HG03439 (cell line): ENCODE measurements at regions not wholly inside any gene's neighbourhood (a gene's known extent, or its start where the extent isn't known, plus 50 kb on each side); places are given as distances from the start of the nearest gene placed in this dataset.

Source experiments
- ATAC-seq: cut with Tn5 transposase; IDR thresholded peaks from one replicate; pipeline ENCODE4 v1.9.1; 2021; ENCODE audit warnings: mild to moderate bottlenecking, moderate library complexity; ENCODE audit not compliant: unreplicated experiment

DNA sequence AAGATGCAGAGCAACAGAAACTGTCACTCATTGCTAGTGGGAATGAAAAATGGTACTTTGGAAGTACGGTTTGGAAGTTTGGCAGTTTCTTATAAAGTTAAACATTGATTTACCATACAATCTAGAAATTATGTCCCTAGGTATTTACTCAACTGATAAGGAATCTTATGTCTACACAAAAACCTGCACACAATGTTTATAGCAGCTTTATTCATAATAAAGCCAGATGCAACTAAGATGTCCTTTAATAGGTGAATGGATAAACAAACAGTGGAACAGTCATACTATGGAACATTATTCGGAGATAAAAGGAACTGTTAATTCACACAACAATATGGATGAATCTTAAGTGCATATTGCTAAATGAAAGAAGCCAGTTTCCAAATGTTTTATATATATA, 96.2 kb upstream of the SIRPA start:
- no peak for ATAC-seq

DNA sequence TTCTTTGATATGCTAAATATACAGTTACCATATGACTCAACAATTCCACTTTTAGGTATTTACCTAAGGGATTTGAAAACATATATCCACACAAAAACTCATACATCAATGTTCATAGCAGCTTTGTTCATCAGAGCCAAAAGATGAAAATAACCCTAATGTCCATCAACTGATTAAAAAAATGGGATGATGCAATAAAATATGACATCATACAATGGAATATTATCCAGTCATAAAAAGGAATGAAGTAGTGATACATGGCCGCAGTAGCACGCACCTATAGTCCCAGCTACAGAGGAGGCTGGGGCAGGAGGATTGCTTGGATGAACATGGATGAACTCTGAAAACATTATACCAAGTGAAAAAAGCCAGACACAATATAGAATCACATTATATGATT, 101.4 kb upstream of the SIRPA start:
- no peak for ATAC-seq

DNA sequence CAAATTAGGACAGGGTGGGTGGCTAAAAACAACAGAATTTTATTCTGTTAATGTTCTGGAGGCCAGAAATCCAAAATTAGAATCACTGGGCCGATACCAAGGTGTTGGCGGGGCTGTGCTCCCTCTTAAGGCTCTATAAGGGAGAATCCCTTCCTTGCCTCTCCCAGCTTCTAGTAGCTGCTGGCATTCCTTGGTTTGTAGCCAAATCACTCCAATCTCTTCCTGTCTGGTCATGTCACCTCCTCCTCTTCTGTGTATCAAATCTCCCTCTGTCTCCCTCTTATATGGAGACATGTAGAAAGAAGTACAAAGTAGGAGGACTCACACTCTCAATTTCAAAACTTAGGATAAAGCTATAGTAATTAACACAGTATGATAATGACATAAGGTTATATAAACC, 102.9 kb upstream of the SIRPA start:
- no peak for ATAC-seq

DNA sequence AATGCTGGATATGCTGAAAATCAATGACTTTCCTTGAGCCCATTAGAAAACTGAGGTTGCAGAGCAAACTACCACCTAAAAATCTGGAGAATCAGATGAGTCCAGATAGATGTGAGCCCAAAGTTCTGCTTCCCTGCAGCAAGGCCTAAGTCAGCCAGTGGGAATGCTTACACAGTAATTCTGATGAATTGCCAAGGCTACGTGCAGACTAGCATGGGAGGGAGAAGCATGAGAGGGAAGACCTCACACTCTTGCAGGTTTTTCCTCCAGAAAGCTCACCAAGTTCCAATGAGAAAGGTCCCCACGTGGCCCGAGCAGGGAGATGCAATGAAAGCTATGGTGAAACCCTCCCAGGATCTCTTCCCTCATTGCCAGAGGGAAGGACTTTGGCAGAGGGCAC, 104.8 kb upstream of the SIRPA start:
- ATAC-seq: no peak

DNA sequence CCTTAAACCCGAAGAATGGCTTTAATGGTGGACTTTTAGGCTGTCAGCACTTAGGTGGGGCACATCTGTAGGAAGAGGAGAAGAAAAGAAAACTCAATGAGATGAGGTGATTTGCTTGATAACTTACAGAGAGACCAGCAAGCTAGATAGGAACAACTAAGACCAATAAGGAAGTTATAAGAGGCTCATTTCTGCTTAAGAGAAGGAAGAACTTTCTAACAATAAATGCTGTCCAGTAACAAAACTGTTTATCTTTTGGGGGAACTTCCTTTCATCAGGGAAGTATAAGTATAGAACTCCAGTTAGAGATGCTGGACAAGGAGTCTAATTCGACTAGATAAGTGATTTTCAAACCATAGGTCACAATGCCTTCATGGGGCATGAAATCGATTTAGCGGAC, 107.2 kb upstream of the SIRPA start:
- no peak for ATAC-seq

DNA sequence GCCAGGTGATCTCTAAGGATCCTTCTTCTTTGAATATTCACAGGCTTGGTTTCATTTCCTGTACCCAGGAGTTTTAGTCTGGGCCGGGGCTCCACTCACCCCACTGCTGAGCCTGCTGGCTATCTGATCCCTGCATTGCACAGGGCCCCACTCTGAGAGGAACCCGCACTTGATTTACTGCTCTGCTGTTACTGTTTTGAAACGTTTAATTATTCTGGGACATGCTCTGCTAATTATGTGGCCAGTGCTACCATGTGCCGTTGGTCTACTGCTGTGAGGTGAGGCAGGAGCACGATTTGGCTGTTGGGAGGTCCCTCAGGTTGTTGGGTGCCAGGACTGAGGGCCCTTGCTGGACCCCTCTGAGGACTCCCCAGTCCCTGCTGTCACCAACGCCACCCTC, 108.7 kb upstream of the SIRPA start:
- no peak for ATAC-seq

DNA sequence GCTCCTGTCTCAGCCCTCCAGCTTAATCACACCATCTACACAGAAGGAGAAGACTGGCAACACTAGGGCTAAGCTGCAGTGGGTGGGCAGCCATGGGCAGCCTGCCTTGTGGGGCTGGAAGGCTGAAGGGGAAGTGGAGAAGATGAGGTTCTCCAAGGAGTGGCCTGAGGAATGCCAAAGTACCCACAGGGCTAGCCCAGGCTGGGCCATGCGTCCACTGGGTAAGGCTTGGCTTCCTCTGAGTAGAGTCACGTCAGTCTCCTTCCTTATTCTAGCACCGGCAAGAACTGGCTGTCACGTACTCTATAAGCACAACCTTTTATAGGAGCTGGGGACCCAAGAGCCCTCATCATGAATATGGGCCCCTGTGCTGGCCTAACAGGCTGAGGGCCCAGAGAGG, 110.6 kb upstream of the SIRPA start:
- no peak for ATAC-seq

DNA sequence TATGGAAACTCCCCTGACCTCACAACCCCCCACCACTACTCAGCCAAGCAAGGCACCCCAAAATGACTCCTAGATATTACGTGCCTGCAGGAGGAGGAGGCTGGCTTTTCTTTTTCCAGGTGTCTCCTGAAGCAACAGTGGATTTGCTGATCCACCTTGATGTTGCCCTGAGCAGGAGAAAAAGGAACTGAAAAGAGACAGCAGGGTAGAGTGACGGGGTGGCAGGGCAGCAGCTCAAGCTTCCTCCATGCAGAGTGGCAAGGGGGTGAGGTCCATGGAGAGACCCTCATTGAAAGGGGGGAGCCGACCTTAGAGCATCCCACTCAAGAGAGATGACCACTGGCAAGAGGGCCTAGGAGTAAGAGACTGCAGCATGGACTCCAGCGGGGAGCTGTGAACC, 112.0 kb upstream of the SIRPA start:
- no peak for ATAC-seq

DNA sequence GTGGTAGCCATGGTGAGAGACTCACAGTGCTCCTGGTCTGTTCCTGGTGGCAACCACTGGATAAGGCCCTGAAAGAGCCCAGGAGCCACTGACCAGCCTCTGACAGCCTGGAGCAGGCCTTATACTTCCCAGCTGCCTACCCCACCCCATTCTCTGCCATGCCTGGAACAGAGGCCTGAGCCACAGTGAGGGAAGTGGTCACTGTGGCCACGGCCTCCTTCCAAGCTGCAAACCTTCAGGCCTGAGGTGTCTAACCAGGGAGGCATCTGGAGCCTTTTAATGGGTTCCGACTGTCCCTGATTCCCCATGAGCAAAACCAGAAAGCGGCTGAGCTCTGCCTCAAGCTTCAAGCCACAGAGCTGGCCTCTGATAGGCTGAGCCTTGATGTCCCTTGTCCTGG, 113.0 kb upstream of the SIRPA start:
- ATAC-seq: no peak

DNA sequence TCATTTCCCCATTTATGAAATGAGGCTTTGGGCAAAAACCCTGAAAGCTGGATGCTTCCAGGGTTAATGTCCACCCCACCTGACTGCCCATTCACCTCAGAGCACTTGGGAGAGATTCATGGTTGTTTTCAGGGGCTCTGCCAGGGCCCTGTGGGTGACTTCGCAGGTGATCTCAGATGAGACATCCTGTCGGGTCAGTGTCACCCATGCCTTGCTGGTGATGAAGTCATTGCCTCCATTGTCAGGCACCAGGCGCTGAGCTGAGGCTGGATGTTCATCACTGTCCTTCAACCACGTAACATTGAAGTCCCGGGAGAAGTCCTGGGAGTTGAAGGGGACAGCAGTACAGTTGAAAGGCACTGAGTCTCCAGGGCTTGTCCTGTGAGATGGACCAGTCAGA, 115.6 kb upstream of the SIRPA start:
- no peak for ATAC-seq

DNA sequence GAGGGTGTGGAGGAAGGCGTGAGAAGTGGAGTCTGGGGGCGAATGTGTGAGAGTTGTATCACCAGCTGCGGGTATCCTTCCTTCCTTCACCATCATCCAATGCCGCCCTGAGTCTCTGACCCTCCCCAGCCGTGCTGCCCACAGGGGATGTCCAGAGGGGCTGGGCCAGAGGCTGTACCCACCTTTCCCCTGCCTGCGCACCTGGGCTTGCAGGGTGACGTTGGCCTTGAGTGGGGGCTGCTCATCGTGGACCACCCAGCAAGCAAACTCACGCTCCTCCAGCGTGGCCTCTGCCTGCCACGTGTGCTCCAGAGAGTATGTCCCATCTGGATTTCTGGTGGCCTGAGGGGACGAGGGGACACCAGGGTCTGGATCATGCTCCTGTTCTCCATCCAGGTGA, 116.9 kb upstream of the SIRPA start:
- no peak for ATAC-seq

DNA sequence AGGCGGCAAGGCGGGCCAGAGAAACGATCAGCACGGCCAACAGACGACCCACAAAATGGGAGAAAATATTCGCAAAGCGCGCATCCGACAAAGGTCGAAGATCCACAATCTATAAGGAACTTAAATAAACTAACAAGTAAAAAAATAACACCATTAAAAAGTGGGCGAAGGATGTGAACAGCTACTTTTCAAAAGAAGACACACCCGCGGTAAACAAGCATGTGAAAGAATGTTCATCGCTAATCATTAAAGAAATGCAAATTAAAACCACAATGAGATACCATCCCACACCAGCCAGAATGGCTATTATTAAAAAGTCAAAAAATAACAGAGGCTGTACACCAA, 117.8 kb upstream of the SIRPA start:
- no peak for ATAC-seq

DNA sequence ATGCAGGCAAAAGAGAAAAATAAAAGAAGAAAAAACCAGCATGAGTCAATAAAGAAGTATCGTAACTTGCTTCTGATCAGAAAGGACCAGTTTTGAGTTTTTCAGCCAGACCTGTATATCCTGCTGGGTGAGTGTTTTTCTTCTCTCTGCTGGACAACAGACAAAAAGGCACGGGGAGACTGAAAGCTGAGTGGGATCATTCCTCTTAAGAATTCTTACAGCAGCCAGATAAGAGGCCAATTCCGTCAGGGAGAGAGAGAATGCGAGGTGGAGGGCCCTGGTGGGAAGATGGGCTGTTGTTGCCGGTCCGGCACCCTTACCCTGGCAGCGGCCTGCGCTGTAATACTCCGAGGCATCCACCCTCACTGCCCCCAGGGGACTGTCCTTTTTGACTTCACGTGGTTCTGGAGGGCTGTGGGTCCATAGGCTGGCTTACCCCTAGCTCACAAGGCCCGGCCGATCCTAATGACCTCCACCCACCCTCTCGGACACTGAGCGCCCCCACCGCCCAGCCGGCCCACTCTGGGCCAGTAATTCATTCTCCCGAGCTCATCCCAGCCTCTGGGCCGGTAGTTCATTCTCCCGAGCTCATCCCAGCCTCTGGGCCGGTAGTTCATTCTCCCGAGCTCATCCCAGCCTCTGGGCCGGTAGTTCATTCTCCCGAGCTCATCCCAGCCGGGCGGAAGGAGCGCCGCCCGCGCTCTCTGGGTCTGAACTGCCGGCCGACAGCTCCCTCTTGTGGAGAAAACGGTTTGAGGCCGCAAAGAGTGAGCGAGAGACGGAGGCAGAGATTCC, 118.3 kb upstream of the SIRPA start:
- ATAC-seq: no peak

DNA sequence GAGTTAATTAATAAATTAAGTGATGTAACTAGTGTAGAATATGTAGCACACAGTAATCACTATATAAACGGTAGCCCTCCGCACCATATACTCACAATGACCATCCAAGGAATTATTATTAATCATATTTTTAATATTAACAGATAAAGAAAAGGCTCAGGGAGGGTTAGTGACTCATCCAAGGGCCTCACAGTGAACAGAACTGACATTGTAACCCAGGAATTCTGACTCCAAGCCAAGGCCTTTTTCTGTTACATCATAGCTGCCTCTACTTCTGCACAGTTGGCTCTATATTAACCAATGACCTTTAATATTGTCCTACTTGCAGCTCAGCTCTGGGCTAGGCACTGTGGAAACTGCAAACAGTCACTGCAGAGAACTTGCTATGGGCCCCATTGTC, 117.5 kb upstream of the SIRPG start:
- ATAC-seq: no peak

DNA sequence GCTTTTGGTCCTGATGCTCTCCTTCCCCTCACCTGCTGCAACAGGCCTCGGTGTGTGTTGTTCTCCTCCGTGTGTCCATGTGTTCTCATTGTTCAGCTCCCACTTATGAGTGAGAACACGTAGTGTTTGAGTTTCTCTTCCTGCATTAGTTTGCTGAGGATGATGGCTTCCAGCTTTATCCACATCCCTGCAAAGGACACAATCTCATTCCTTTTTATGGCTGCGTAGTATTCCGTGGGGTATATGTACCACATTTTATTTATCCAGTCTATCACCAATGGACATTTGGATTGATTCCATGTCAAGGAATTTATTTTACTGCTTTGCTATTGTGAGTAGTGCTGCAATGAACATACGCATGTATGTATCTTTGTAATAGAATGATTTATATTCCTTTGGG, 116.9 kb upstream of the SIRPG start:
- ATAC-seq: no peak

DNA sequence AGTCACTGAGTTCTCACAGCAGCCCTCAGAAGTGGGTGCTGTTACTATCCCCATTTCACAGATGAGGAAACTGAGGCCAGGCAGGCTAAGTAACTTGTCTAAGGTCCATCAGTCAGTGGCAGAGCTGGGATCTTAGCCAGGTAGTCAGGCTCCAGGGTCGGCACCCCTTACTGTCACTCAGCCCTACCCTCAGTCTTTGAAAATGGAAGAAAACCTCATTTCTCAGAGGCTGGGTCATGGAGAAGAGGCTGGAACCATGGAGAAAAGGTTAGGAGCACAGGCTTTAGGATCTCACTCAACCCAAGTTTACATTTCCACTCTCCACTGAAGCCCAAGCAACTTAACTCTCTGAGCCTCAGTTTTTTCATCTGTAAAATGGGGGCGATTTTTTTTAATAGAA, 116.2 kb upstream of the SIRPG start:
- no peak for ATAC-seq

DNA sequence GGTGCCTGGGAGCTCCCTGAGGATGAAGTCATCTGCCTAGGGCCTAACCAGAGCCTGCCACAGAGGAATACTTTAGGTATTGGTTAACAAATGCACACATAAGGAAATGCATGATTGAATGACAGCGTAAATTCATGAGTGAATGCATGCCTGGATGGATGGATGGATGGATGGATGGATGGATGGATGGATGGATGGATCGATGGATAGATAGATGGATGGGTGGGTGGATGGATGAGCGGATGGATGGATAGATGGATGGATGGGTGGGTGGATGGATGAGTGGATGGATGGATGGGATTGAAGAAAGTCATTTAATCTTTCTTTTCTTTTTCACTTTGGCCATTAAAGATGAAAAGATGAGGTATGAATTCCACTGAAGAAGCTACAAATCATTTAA, 111.9 kb upstream of the SIRPG start:
- ATAC-seq: no peak

DNA sequence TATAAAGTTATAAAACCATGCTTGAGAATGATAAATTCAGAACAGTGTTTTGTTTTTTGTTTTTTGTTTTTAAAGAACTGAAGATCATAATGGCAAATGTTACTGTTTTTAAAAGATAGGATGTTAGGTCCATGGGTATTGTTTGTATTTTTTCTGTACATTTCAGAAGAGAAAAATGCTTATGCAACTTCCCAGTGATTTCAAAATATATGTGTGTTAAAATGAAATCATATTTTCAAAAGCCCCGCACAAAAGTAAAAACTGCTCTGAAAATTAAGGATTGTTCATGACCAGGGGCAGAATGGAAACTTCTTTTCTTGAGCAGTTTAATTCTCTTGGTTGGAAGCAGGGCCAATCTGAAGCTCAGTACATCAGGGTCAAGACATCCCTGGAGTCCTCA, 109.2 kb upstream of the SIRPG start:
- no peak for ATAC-seq

DNA sequence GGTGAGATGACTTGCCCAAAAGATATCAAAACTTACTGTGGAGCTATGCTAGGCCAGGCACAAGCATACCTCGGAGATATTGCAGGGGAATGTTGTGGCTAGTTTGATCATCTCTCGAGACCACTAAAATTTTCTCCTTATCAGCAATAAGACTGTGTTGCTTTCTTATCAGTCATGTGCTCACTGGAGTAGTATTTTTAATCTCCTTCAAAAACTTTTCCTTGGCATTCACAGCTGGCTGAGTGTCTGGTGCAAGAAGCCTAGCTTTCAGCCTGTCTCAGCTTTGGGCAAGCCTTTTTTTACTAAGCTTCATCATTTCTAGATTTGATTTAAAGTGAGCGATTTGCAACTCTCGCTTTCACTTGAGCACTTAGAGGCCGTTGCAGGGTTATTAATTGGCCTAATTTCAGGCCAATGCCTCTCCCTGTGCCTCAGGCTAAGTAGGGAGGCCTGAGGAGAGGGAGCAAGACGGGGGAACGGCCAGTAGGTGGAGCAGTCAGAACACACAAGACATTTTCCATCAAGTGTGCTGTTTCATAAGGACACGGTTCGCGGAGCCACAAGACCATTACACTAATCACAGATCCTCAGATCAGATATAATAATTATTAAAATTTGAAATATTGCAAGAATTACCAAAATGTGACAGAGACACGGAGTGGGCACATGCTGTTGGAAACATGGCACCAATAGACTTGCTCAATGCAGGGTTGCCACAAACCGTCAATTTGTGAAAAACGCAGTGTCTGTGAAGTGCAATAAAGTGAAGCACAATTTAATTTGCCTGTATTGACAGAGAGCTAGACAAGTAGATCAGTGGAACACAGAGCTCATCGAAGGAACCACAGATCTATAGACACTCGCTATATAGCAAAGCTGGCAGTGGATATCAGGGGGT, 106.8 kb upstream of the SIRPG start:
- no peak for ATAC-seq

DNA sequence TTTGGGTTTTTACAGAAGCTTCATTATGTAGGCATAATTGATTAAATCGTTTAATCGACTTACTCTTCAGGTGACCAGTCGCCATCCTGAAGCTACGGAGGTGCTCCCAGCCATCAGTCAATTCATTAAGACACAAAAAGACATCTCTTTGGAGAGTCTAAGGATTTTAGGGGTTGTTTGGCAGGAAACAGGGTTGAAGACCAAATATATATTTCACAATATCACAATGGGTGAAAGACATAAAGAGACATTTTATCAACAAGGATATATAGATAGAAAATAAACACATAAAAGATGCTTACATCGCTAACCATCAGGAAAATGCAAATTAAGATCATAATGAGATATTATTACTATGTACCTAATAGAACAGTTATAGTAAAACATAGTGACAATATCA, 104.0 kb upstream of the SIRPG start:
- ATAC-seq: no peak

DNA sequence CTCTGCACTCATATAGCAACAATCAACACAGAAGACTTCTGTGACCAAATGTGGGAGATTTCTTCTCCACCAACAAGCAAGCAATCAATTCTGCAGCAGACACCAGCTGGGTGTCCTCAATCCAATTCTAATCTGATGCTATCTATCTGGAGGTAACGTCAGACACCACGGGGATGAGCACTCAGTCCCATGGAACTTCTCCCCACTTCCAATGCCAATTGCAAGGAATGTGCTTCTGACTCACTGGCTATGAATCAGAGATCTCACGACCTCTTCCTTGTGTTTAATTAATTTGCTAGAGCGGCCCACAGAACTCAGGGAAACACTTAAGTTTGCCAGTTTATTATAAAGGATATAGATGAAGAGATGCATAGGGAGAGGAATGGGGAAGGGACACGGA, 103.5 kb upstream of the SIRPG start:
- ATAC-seq: no peak

DNA sequence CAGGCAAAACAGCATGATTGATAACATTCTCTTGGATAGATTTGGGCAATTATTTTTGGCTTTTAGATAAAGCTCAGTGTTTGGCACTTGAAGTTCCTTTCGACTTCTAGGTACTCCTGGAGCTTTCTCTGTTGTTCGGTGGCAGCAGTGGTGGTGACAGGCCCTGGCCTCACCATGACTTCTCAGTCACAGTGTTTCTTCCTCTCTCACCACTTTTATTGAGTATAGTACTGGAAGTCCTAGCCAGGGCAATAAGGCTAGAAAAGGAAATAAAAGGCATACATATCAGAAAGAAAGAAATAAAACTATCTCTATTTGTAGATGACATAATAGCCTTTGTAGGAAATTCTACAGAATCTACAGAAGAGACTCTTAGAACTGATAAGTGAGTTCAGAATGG, 101.2 kb upstream of the SIRPG start:
- ATAC-seq: no peak
